ENCODE measurements at regions not wholly inside any gene's neighbourhood (a gene's known extent, or its start where the extent isn't known, plus 50 kb on each side); places are given as distances from the start of the nearest gene placed in this dataset.
A peak's percentile ranks its signal among the peaks of the same experiment; 100 is the strongest.
"Not testable (repeated sequence)": the region's sequence is repeated elsewhere in the genome, so short reads cannot be mapped to it uniquely, and the experiment has no call there.

DNA sequence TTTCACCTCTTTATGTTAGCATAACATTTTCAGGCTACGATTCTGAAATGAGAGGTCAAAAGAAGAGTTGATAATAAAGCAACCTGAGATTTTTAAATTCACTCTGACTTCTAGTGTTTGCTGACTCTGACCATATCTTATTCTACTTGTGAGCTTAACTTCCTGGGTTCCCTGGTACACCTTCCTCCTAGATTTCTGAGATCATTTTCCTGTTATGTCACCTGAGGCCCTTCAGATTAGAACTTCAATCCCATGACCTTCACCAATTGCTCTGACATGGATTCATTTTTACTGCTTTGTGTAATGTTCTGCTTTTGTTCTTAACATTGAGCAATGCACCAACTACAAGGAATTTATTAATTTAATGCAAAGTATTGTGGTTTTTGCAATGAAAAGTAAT, 542.9 kb upstream of the FLRT2 start:
- Histone ChIP-seq H3K4me1 (ENCODE audit: control insufficient read depth in 5 of 5, insufficient read depth in 5 of 5, low read length in 5 of 5) (peaks cover 0 to 4% (median 0%) of the 10 kb centered on the region in 5 donors), H3K9ac (ENCODE audit: low read length in 5 of 5) (no peak overlapping the region), H3K27me3 (ENCODE audit: control insufficient read depth in 5 of 5, insufficient read depth in 4 of 5, low read length in 5 of 5) (no peaks in the 10 kb centered on the region), H3K9me3 (ENCODE audit: control insufficient read depth in 5 of 5, low read length in 5 of 5) (no peaks in the 10 kb centered on the region), H3K27ac (ENCODE audit: low read depth, low read length) (no peak overlapping the region), H3K36me3 (ENCODE audit: control insufficient read depth in 5 of 5, insufficient read depth in 5 of 5, low read length in 5 of 5) (no peaks in the 10 kb centered on the region), H3K4me3 (ENCODE audit: low read depth in 1 of 5, low read length in 5 of 5) (no peak overlapping the region)

DNA sequence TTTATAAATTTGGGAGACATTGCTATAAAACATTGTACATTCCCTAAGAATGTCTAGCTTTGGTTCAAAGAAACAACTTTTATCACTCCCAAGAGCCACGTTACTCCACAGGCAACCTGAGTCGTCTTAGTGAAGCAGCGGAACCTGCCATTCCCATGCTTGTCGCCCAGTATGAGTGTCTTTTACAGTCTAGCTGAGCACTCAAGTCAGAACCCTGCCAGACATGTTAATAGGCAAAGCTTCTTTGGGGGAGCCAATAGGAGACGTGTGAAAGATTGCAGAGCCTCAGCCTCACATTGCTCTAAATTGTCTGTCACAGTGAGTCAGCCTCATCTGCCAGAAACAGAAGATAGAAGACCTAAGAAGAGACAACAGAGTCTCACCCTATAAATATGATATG, 541.6 kb upstream of the FLRT2 start:
- no peak overlapping the region for H3K27ac ChIP-seq (ENCODE audit: low read depth, low read length)
- no peaks in the 10 kb centered on the region for H3K36me3 ChIP-seq (ENCODE audit: control insufficient read depth in 5 of 5, insufficient read depth in 5 of 5, low read length in 5 of 5)
- H3K9me3 ChIP-seq (ENCODE audit: control insufficient read depth in 5 of 5, low read length in 5 of 5) = no peaks in the 10 kb centered on the region
- no peak overlapping the region for H3K9ac ChIP-seq (ENCODE audit: low read length in 5 of 5)
- no peak overlapping the region for H3K4me3 ChIP-seq (ENCODE audit: low read depth in 1 of 5, low read length in 5 of 5)
- no peaks in the 10 kb centered on the region for H3K27me3 ChIP-seq (ENCODE audit: control insufficient read depth in 5 of 5, insufficient read depth in 4 of 5, low read length in 5 of 5)
- peaks cover 0 to 4% (median 0%) of the 10 kb centered on the region in 5 donors for H3K4me1 ChIP-seq (ENCODE audit: control insufficient read depth in 5 of 5, insufficient read depth in 5 of 5, low read length in 5 of 5)

DNA sequence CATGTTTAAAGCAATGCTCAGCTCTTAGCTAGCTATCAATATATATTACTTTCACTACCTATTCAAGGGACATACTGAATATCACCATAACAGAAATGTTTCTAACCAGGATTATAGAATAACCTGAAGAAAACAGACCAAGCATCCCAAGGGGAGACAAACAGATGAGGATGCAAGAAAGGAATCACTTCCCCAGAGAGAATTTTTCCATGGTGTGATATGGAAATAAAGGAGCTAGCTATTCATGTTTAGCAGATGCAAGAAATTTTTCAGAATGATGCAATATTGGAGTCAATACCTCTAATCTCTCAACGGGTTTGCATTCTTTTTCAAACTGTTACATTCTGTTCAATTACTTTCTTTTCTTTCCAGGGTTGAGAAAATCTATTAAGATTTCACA, 538.9 kb upstream of the FLRT2 start:
- H3K4me3 ChIP-seq (ENCODE audit: low read depth in 1 of 5, low read length in 5 of 5) = no peak overlapping the region
- H3K36me3 ChIP-seq (ENCODE audit: control insufficient read depth in 5 of 5, insufficient read depth in 5 of 5, low read length in 5 of 5) = no peaks in the 10 kb centered on the region
- H3K9ac ChIP-seq (ENCODE audit: low read length in 5 of 5) = no peak overlapping the region
- H3K27ac ChIP-seq (ENCODE audit: low read depth, low read length) = no peak overlapping the region
- peaks cover 0 to 2% (median 0%) of the 10 kb centered on the region in 5 donors for H3K4me1 ChIP-seq (ENCODE audit: control insufficient read depth in 5 of 5, insufficient read depth in 5 of 5, low read length in 5 of 5)
- H3K9me3 ChIP-seq (ENCODE audit: control insufficient read depth in 5 of 5, low read length in 5 of 5) = no peaks in the 10 kb centered on the region
- no peaks in the 10 kb centered on the region for H3K27me3 ChIP-seq (ENCODE audit: control insufficient read depth in 5 of 5, insufficient read depth in 4 of 5, low read length in 5 of 5)

DNA sequence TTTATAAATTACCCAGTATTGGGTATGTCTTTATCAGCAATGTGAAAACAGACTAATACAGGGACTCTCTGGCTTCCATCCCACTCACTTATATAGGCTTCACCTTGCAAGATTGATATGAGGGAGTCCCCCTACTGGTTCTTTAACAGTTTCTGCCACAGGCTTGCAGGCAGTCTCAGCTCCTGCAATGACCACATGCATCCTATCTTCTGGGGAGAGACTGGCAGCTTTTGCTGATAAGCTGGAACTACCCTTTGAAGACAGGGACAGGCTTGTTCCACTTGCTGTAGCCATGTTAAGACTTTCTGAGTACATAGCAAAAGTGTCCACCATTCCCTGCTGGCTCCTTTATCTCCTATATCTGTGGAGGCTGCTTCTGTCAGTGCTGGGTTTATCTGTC, 531.7 kb upstream of the FLRT2 start:
- H3K36me3 ChIP-seq (ENCODE audit: control insufficient read depth in 5 of 5, insufficient read depth in 5 of 5, low read length in 5 of 5) = no peaks in the 10 kb centered on the region
- H3K4me1 ChIP-seq (ENCODE audit: control insufficient read depth in 5 of 5, insufficient read depth in 5 of 5, low read length in 5 of 5) = no peaks in the 10 kb centered on the region
- H3K27me3 ChIP-seq (ENCODE audit: control insufficient read depth in 5 of 5, insufficient read depth in 4 of 5, low read length in 5 of 5) = no peaks in the 10 kb centered on the region
- no peak overlapping the region for H3K27ac ChIP-seq (ENCODE audit: low read depth, low read length)
- H3K9me3 ChIP-seq (ENCODE audit: control insufficient read depth in 5 of 5, low read length in 5 of 5) = no peaks in the 10 kb centered on the region
- H3K9ac ChIP-seq (ENCODE audit: low read length in 5 of 5) = no peak overlapping the region
- no peak overlapping the region for H3K4me3 ChIP-seq (ENCODE audit: low read depth in 1 of 5, low read length in 5 of 5)

DNA sequence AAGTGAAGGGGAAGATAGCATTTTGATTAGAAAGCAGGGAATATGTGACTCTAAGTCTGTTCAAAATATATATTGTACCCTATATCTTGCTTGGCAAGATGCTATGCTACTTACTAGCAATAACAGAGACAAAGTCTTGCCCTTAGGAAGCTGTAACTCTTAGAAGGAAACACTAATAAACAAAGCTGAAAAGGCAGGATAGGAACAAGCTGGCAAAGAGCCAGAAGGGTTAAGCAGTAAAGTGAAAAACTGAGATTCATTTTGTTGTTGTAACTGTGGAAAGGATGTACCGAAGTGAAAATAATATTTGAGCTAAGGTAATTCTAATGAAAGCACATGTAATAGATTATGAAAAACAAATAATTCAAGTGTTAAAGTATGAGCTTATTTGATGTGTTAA, 527.1 kb upstream of the FLRT2 start:
- no peaks in the 10 kb centered on the region for H3K4me1 ChIP-seq (ENCODE audit: control insufficient read depth in 5 of 5, insufficient read depth in 5 of 5, low read length in 5 of 5)
- no peaks in the 10 kb centered on the region for H3K9me3 ChIP-seq (ENCODE audit: control insufficient read depth in 5 of 5, low read length in 5 of 5)
- no peak overlapping the region for H3K27ac ChIP-seq (ENCODE audit: low read depth, low read length)
- no peaks in the 10 kb centered on the region for H3K36me3 ChIP-seq (ENCODE audit: control insufficient read depth in 5 of 5, insufficient read depth in 5 of 5, low read length in 5 of 5)
- H3K9ac ChIP-seq (ENCODE audit: low read length in 5 of 5) = no peak overlapping the region
- no peaks in the 10 kb centered on the region for H3K27me3 ChIP-seq (ENCODE audit: control insufficient read depth in 5 of 5, insufficient read depth in 4 of 5, low read length in 5 of 5)
- H3K4me3 ChIP-seq (ENCODE audit: low read depth in 1 of 5, low read length in 5 of 5) = no peak overlapping the region

DNA sequence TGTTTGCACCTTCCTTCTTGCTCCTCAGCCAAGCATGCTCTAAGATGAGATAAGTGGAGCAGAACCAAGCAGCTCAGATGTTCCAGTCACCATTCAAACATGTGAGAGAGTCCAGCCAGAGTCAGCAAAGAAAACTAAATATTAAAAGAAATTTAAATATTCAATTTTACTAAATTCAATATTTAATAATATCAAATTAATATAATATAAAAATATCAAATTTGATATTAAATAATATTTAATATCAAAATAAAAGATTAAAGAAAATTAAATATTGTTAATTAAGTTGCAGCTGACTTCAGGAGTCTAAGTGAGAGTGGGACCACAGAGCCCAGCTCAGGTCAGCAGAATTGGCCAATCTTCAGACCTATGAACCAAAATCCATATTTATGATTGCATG, 526.1 kb upstream of the FLRT2 start:
- Histone ChIP-seq H3K4me3 (ENCODE audit: low read depth in 1 of 5, low read length in 5 of 5) (no peak overlapping the region), H3K4me1 (ENCODE audit: control insufficient read depth in 5 of 5, insufficient read depth in 5 of 5, low read length in 5 of 5) (no peaks in the 10 kb centered on the region), H3K36me3 (ENCODE audit: control insufficient read depth in 5 of 5, insufficient read depth in 5 of 5, low read length in 5 of 5) (no peaks in the 10 kb centered on the region), H3K9me3 (ENCODE audit: control insufficient read depth in 5 of 5, low read length in 5 of 5) (no peaks in the 10 kb centered on the region), H3K9ac (ENCODE audit: low read length in 5 of 5) (no peak overlapping the region), H3K27ac (ENCODE audit: low read depth, low read length) (no peak overlapping the region), H3K27me3 (ENCODE audit: control insufficient read depth in 5 of 5, insufficient read depth in 4 of 5, low read length in 5 of 5) (no peaks in the 10 kb centered on the region)

DNA sequence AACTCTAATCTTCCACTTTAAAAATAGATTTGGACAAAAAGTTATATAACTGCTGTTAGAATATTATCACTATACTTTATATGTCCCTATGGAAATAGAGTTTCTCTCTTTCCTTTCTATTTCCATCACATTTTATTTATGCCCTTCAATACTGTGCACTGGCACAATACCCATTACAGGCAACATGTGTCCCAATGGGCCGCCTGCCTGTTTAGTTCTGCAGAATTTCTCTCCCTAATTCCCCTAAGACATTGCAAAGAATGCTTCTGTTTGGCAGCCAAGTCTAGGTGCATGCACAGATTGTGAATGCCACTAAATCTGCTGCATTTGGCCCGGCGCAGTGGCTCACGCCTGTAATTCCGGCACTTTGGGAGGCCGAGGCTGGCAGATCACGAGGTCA, 520.4 kb upstream of the FLRT2 start:
- no peaks in the 10 kb centered on the region for H3K27me3 ChIP-seq (ENCODE audit: control insufficient read depth in 5 of 5, insufficient read depth in 4 of 5, low read length in 5 of 5)
- no peaks in the 10 kb centered on the region for H3K9me3 ChIP-seq (ENCODE audit: control insufficient read depth in 5 of 5, low read length in 5 of 5)
- H3K36me3 ChIP-seq (ENCODE audit: control insufficient read depth in 5 of 5, insufficient read depth in 5 of 5, low read length in 5 of 5) = no peaks in the 10 kb centered on the region
- H3K9ac ChIP-seq (ENCODE audit: low read length in 5 of 5) = no peak overlapping the region
- H3K27ac ChIP-seq (ENCODE audit: low read depth, low read length) = no peak overlapping the region
- H3K4me1 ChIP-seq (ENCODE audit: control insufficient read depth in 5 of 5, insufficient read depth in 5 of 5, low read length in 5 of 5) = peaks cover 0 to 10% (median 0%) of the 10 kb centered on the region in 5 donors
- peak overlapping the region in 2 of 5 donors; percentile 23 to 44 for H3K4me3 ChIP-seq (ENCODE audit: low read depth in 1 of 5, low read length in 5 of 5)

DNA sequence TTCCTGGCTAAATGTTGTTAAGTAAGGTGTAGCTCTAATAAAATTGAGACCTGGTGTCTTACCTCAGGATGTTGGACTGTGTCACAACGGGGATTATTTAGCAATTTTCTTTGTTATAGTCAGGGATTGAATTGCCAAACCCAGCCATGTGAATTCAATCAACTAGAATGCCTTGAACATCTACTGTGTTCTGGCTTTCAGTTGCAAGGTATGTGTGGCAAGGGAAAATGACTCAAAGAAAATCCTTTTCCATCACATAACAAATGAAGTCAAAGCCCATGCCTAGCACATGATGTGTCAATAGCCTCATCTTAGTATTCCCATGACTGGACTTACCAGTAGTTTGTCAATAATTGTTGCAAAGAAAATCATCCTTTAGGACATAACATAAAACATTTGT, 519.8 kb upstream of the FLRT2 start:
- no peaks in the 10 kb centered on the region for H3K36me3 ChIP-seq (ENCODE audit: control insufficient read depth in 5 of 5, insufficient read depth in 5 of 5, low read length in 5 of 5)
- no peak overlapping the region for H3K9ac ChIP-seq (ENCODE audit: low read length in 5 of 5)
- H3K9me3 ChIP-seq (ENCODE audit: control insufficient read depth in 5 of 5, low read length in 5 of 5) = no peaks in the 10 kb centered on the region
- H3K4me3 ChIP-seq (ENCODE audit: low read depth in 1 of 5, low read length in 5 of 5) = no peak overlapping the region
- H3K27ac ChIP-seq (ENCODE audit: low read depth, low read length) = no peak overlapping the region
- H3K4me1 ChIP-seq (ENCODE audit: control insufficient read depth in 5 of 5, insufficient read depth in 5 of 5, low read length in 5 of 5) = peaks cover 0 to 10% (median 0%) of the 10 kb centered on the region in 5 donors
- H3K27me3 ChIP-seq (ENCODE audit: control insufficient read depth in 5 of 5, insufficient read depth in 4 of 5, low read length in 5 of 5) = no peaks in the 10 kb centered on the region

DNA sequence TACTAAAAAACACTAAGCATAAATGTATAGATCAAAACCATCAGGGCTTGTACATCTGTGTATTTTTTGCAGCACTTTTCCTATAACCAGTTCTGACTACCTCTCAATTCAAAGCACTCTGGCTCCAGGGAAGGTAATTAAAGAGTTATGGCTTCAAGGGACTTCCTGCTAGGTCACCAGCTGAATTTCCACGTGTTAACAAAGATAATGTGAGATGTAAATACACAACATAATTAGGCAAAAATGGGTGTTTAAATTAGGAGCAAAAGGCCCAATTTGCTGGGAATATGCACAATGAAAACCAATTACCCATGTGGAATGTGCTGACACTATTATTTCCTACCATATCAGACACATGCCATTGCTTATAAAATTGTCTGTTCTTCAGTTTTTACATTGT, 513.4 kb upstream of the FLRT2 start:
- Histone ChIP-seq H3K36me3 (ENCODE audit: control insufficient read depth in 5 of 5, insufficient read depth in 5 of 5, low read length in 5 of 5) (no peaks in the 10 kb centered on the region), H3K27ac (ENCODE audit: low read depth, low read length) (no peak overlapping the region), H3K27me3 (ENCODE audit: control insufficient read depth in 5 of 5, insufficient read depth in 4 of 5, low read length in 5 of 5) (no peaks in the 10 kb centered on the region), H3K4me3 (ENCODE audit: low read depth in 1 of 5, low read length in 5 of 5) (no peak overlapping the region), H3K4me1 (ENCODE audit: control insufficient read depth in 5 of 5, insufficient read depth in 5 of 5, low read length in 5 of 5) (no peaks in the 10 kb centered on the region), H3K9ac (ENCODE audit: low read length in 5 of 5) (no peak overlapping the region), H3K9me3 (ENCODE audit: control insufficient read depth in 5 of 5, low read length in 5 of 5) (no peaks in the 10 kb centered on the region)

DNA sequence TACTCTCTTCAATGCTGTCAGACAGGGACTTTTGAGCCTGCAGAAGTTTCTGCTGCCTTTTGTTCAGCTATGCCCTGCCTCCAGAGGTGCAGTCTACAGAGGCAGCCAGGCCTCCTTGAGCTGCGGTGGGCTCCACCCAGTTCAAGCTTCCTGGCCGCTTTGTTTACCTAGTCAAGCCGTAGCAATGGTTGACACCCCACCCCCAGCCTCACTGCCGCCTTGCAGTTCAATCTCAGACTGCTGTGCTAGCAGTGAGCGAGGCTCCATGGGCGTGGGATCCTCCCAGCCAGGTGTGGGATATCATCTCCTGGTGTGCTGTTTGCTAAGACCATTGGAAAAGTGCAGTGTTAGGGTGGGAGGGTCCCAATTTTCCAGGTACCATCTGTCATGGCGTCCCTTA, 506.1 kb upstream of the FLRT2 start:
- H3K9me3 ChIP-seq (ENCODE audit: control insufficient read depth in 5 of 5, low read length in 5 of 5); H3K36me3 ChIP-seq (ENCODE audit: control insufficient read depth in 5 of 5, insufficient read depth in 5 of 5, low read length in 5 of 5); H3K4me1 ChIP-seq (ENCODE audit: control insufficient read depth in 5 of 5, insufficient read depth in 5 of 5, low read length in 5 of 5): not testable (repeated sequence)

DNA sequence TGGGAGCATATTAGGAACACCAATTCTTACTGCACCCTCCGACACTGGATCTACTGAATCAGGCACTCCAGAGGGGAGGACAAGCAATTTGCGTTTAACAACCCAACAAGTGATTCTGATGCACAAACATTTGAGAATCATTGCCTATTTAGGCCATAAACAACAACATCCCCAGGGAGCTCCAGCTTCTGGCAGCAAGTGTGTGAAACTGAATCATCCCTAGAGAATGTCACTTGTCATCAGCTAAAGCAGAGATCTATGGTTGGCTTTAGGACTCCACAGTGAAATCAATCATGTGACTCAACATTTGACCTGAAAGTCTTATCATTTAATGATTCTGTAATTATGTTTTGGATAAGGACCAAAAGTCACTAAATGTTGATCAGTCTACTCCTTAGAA, 505.0 kb upstream of the FLRT2 start:
- H3K4me1 ChIP-seq (ENCODE audit: control insufficient read depth in 5 of 5, insufficient read depth in 5 of 5, low read length in 5 of 5) = no peaks in the 10 kb centered on the region
- H3K9me3 ChIP-seq (ENCODE audit: control insufficient read depth in 5 of 5, low read length in 5 of 5) = peaks cover 0 to 3% (median 0%) of the 10 kb centered on the region in 5 donors
- no peaks in the 10 kb centered on the region for H3K36me3 ChIP-seq (ENCODE audit: control insufficient read depth in 5 of 5, insufficient read depth in 5 of 5, low read length in 5 of 5)

More for the DNA sequence above, 506.1 kb upstream of the FLRT2 start:
- not testable (repeated sequence) for H3K27me3 ChIP-seq (ENCODE audit: control insufficient read depth in 5 of 5, insufficient read depth in 4 of 5, low read length in 5 of 5); H3K9ac ChIP-seq (ENCODE audit: low read length in 5 of 5); H3K27ac ChIP-seq (ENCODE audit: low read depth, low read length); H3K4me3 ChIP-seq (ENCODE audit: low read depth in 1 of 5, low read length in 5 of 5)

More for the DNA sequence above, 505.0 kb upstream of the FLRT2 start:
- Histone ChIP-seq H3K9ac (ENCODE audit: low read length in 5 of 5) (no peak overlapping the region), H3K4me3 (ENCODE audit: low read depth in 1 of 5, low read length in 5 of 5) (no peak overlapping the region), H3K27ac (ENCODE audit: low read depth, low read length) (no peak overlapping the region), H3K27me3 (ENCODE audit: control insufficient read depth in 5 of 5, insufficient read depth in 4 of 5, low read length in 5 of 5) (no peaks in the 10 kb centered on the region)
